OCI-LY7 (cell line): ENCODE measurements at regions not wholly inside any gene's neighbourhood (a gene's known extent, or its start where the extent isn't known, plus 50 kb on each side); places are given as distances from the start of the nearest gene placed in this dataset.

Experiments
- EZH2phosphoT487 ChIP-seq: fragments of 200-600 bp; sonication (generic); IDR thresholded peaks from 2 replicates; pipeline ENCODE4 v1.6.1; 2018; ENCODE audit warnings: low read depth, borderline replicate concordance, mild to moderate bottlenecking, mixed run types, antibody characterized with exemption, low read length, moderate library complexity, mixed read lengths
- TF ChIP-seq, protein P1 (sequence below): fragments of 200-600 bp; sonication (generic); conservative IDR thresholded peaks from 2 replicates; pipeline ENCODE4 v1.5.1; 2014; ENCODE audit warnings: mild to moderate bottlenecking, antibody characterized with exemption, low read length, moderate library complexity, mixed read lengths

DNA sequence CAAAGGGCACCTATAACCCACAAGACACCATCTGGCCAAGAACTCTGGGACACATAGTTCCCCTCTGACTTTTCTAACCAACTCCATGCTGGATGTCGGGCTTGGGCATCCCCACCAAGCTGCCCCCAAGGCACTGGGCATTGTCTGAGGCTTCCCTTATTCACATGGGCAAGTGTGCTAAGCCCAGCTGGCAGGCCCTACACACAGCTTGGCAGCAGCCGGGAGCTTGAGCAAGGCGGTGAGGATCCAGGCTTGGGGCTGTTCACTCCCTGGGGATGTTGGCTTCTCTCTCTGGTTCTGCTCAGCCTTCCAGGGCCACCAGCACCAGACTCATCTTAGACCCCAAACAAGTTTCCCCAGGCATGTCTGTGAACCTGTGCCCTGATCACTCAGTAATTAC is 138.3 kb upstream of the KAZN start:
- TF ChIP-seq, protein P1, sequence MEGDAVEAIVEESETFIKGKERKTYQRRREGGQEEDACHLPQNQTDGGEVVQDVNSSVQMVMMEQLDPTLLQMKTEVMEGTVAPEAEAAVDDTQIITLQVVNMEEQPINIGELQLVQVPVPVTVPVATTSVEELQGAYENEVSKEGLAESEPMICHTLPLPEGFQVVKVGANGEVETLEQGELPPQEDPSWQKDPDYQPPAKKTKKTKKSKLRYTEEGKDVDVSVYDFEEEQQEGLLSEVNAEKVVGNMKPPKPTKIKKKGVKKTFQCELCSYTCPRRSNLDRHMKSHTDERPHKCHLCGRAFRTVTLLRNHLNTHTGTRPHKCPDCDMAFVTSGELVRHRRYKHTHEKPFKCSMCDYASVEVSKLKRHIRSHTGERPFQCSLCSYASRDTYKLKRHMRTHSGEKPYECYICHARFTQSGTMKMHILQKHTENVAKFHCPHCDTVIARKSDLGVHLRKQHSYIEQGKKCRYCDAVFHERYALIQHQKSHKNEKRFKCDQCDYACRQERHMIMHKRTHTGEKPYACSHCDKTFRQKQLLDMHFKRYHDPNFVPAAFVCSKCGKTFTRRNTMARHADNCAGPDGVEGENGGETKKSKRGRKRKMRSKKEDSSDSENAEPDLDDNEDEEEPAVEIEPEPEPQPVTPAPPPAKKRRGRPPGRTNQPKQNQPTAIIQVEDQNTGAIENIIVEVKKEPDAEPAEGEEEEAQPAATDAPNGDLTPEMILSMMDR = no peak
- TF ChIP-seq EZH2phosphoT487 = no peak
